ENCODE measurements at regions not wholly inside any gene's neighbourhood (a gene's known extent, or its start where the extent isn't known, plus 50 kb on each side); places are given as distances from the start of the nearest gene placed in this dataset.

- no peaks in the 10 kb centered on the region for H3K9me3 ChIP-seq
- DNase-seq: no peak
- no peak overlapping the region for H3K27ac ChIP-seq
- intact Hi-C loops (cut with DNase I): no loop called here
- 78 to 96% (median 86%) methylated on average over 5 of the region's 5 CpGs for WGBS, 3 donors
- peaks cover 2% of the 10 kb centered on the region for H3K4me1 ChIP-seq (ENCODE audit: insufficient read depth)
- H3K27me3 ChIP-seq: no peaks in the 10 kb centered on the region
- H3K4me3 ChIP-seq: no peak overlapping the region
- H3K36me3 ChIP-seq: no peaks in the 10 kb centered on the region
- TF ChIP-seq EP300 (IDR thresholded peaks at IDR 0.05): no peak
- TF ChIP-seq, protein P1, sequence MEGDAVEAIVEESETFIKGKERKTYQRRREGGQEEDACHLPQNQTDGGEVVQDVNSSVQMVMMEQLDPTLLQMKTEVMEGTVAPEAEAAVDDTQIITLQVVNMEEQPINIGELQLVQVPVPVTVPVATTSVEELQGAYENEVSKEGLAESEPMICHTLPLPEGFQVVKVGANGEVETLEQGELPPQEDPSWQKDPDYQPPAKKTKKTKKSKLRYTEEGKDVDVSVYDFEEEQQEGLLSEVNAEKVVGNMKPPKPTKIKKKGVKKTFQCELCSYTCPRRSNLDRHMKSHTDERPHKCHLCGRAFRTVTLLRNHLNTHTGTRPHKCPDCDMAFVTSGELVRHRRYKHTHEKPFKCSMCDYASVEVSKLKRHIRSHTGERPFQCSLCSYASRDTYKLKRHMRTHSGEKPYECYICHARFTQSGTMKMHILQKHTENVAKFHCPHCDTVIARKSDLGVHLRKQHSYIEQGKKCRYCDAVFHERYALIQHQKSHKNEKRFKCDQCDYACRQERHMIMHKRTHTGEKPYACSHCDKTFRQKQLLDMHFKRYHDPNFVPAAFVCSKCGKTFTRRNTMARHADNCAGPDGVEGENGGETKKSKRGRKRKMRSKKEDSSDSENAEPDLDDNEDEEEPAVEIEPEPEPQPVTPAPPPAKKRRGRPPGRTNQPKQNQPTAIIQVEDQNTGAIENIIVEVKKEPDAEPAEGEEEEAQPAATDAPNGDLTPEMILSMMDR (IDR thresholded peaks at IDR 0.05): no peak
- no peak for TF ChIP-seq POLR2A (IDR thresholded peaks at IDR 0.05)
These were observed 257.4 kb upstream of the SLC14A2 start for GRCh38 chr18:45357686-45358470.

GRCh38 chr18:45359275-45360009 lies 255.8 kb upstream of the SLC14A2 start:
- Histone ChIP-seq H3K36me3 (no peaks in the 10 kb centered on the region), H3K4me1 (ENCODE audit: insufficient read depth) (peaks cover 2% of the 10 kb centered on the region), H3K27ac (no peak overlapping the region), H3K9me3 (no peaks in the 10 kb centered on the region), H3K27me3 (no peaks in the 10 kb centered on the region), H3K4me3 (no peak overlapping the region)
- no peak for DNase-seq
- intact Hi-C loops (cut with DNase I): no loop called here
- TF ChIP-seq POLR2A (IDR thresholded peaks at IDR 0.05): no peak
- TF ChIP-seq EP300 (IDR thresholded peaks at IDR 0.05): no peak
- TF ChIP-seq, protein P1 (IDR thresholded peaks at IDR 0.05): no peak
- WGBS, 3 donors: 73 to 79% (median 76%) methylated on average over 7 of the region's 7 CpGs

- no peak for DNase-seq
- intact Hi-C loops (cut with DNase I): no loop called here
- no peaks in the 10 kb centered on the region for H3K27me3 ChIP-seq
- no peaks in the 10 kb centered on the region for H3K4me1 ChIP-seq (ENCODE audit: insufficient read depth)
- no peaks in the 10 kb centered on the region for H3K9me3 ChIP-seq
- 85 to 97% (median 95%) methylated on average over 4 of the region's 4 CpGs for WGBS, 3 donors
- no peak overlapping the region for H3K27ac ChIP-seq
- no peaks in the 10 kb centered on the region for H3K36me3 ChIP-seq
- H3K4me3 ChIP-seq: no peak overlapping the region
- TF ChIP-seq, protein P1 (IDR thresholded peaks at IDR 0.05): no peak
- TF ChIP-seq POLR2A (IDR thresholded peaks at IDR 0.05) (no peak), EP300 (IDR thresholded peaks at IDR 0.05) (no peak)
These were observed 254.0 kb upstream of the SLC14A2 start for GRCh38 chr18:45361125-45361851.

DNA sequence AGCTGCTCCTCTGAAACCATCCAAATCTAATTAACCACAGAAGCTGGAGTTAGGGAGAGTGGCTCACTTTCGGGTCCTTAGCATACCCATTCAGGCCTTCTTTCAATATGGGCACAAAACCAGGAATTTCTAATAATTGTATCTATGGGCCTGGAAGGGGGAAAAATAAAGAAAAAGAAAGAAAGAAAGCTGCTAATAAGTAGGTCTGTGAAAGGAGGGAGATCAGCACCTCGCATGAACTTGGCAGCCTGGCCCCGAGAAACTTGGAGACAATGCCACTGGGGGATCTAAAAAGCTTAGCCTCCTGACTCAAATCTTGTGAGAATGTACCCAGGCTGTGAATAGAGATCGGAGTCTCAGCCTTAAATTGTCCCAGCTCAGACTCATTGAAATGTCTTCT lies 252.1 kb upstream of the SLC14A2 start:
- no peaks in the 10 kb centered on the region for H3K36me3 ChIP-seq
- H3K4me3 ChIP-seq: no peak overlapping the region
- no peaks in the 10 kb centered on the region for H3K9me3 ChIP-seq
- no peaks in the 10 kb centered on the region for H3K27me3 ChIP-seq
- 92 to 95% (median 93%) methylated on average over 4 of the region's 4 CpGs for WGBS, 3 donors
- DNase-seq: no peak
- TF ChIP-seq, protein P1 (IDR thresholded peaks at IDR 0.05): no peak
- no peak overlapping the region for H3K27ac ChIP-seq
- intact Hi-C loops (cut with DNase I): no loop called here
- H3K4me1 ChIP-seq (ENCODE audit: insufficient read depth): no peaks in the 10 kb centered on the region

All from ovary (tissue), 7 donors.